ENCODE measurements at regions not wholly inside any gene's neighbourhood (a gene's known extent, or its start where the extent isn't known, plus 50 kb on each side); places are given as distances from the start of the nearest gene placed in this dataset.

DNA sequence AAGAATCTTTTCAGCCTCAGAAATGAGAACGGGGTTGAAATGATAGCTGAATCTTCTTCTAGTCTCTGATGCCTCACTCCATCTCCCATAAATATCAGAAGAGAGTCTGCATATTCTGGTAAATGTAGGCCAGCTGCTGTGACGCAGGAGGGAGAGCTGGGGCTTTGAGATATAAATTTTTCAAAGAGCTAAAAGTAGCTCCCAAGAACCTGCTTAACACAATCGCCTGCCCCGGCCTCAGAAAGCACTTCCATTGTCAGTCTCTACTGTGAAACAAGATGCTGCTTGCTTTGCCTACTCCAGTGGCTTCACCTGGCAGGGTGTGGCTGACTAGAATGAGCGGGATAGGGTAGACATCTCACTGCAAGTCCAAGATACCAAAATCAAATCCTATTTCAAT is 105.0 kb upstream of the CCDC150 start:
- H3K79me2 ChIP-seq (ENCODE audit: insufficient read depth, low read length): no peaks in the 10 kb centered on the region
- no peak overlapping the region for H2BK12ac ChIP-seq (ENCODE audit: insufficient read length, low read depth, low read length)
- H2BK15ac ChIP-seq (ENCODE audit: low read depth, low read length): no peak overlapping the region
- no peak overlapping the region for H4K5ac ChIP-seq (ENCODE audit: insufficient read length, low read depth, low read length)
- no peak for DNase-seq
- no peak overlapping the region for H3K4me3 Mint-ChIP-seq
- H2BK5ac ChIP-seq (ENCODE audit: insufficient read length, low read length): no peak overlapping the region
- peaks cover 8 to 14% of the 10 kb centered on the region in 2 experiments for H3K4me1 Mint-ChIP-seq
- no peaks in the 10 kb centered on the region for H4K20me1 ChIP-seq (ENCODE audit: control insufficient read depth, insufficient read depth, insufficient read length)
- no peak overlapping the region for H3K18ac ChIP-seq (ENCODE audit: insufficient read length, low read depth, low read length)
- no peak overlapping the region for H2BK120ac ChIP-seq (ENCODE audit: low read depth, low read length, poor library complexity, severe bottlenecking)
- no peaks in the 10 kb centered on the region for H3K23me2 ChIP-seq (ENCODE audit: insufficient read length, low read depth, low read length, poor library complexity, severe bottlenecking)
- H3K4me2 ChIP-seq (ENCODE audit: insufficient read depth, insufficient read length, low read length): no peak overlapping the region
- H3K36me3 Mint-ChIP-seq (ENCODE audit: insufficient read depth in 1 of 3, low read depth in 3 of 3): no peaks in the 10 kb centered on the region
- H3K27ac ChIP-seq (ENCODE audit: insufficient read length, low read depth, low read length): no peak overlapping the region
- TF ChIP-seq, protein P1, sequence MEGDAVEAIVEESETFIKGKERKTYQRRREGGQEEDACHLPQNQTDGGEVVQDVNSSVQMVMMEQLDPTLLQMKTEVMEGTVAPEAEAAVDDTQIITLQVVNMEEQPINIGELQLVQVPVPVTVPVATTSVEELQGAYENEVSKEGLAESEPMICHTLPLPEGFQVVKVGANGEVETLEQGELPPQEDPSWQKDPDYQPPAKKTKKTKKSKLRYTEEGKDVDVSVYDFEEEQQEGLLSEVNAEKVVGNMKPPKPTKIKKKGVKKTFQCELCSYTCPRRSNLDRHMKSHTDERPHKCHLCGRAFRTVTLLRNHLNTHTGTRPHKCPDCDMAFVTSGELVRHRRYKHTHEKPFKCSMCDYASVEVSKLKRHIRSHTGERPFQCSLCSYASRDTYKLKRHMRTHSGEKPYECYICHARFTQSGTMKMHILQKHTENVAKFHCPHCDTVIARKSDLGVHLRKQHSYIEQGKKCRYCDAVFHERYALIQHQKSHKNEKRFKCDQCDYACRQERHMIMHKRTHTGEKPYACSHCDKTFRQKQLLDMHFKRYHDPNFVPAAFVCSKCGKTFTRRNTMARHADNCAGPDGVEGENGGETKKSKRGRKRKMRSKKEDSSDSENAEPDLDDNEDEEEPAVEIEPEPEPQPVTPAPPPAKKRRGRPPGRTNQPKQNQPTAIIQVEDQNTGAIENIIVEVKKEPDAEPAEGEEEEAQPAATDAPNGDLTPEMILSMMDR (conservative IDR thresholded peaks at IDR 0.05): no peak
- H4K8ac ChIP-seq (replicated peaks; ENCODE audit: insufficient read length, low read depth, low read length): no peak overlapping the region
- no CpG with 5 or more reads among the region's 5 CpGs for WGBS (ENCODE audit: extremely low coverage, insufficient read length, low lambda C conversion rate)
- no peak overlapping the region for H2AFZ ChIP-seq (ENCODE audit: low read length)
- no peak overlapping the region for H3K23ac ChIP-seq (ENCODE audit: insufficient read length, low read depth, low read length)
- H4K91ac ChIP-seq (ENCODE audit: insufficient read length, low read depth, low read length): no peak overlapping the region
- no peak overlapping the region for H3K4ac ChIP-seq (ENCODE audit: low read depth, low read length)
- no peak overlapping the region for H3K9ac ChIP-seq (ENCODE audit: extremely low read depth, insufficient read length, low read length)
- no peak overlapping the region for H3K27ac Mint-ChIP-seq
- no peaks in the 10 kb centered on the region; the same call in 1 of the 2 replicates for H3K4me1 ChIP-seq (ENCODE audit: insufficient read depth, low read length)
- H3K27me3 ChIP-seq (ENCODE audit: insufficient read depth, low read length): no peaks in the 10 kb centered on the region
- no peak overlapping the region for H3K56ac ChIP-seq (ENCODE audit: insufficient read length, low read depth, low read length)
- no peaks in the 10 kb centered on the region for H3K9me3 ChIP-seq (ENCODE audit: control insufficient read depth, low read depth, low read length)
- H3K14ac ChIP-seq (ENCODE audit: insufficient read depth, low read length): no peak overlapping the region
- H2BK20ac ChIP-seq (ENCODE audit: low read depth, low read length, poor library complexity, severe bottlenecking): no peak overlapping the region
- no peaks in the 10 kb centered on the region for H3K27me3 Mint-ChIP-seq (ENCODE audit: low read depth)
- no peak overlapping the region for H2AK5ac ChIP-seq (ENCODE audit: insufficient read length, low read length)
- H3K79me1 ChIP-seq (ENCODE audit: insufficient read depth, low read depth, low read length, poor library complexity, severe bottlenecking): no peaks in the 10 kb centered on the region
- H3T11ph ChIP-seq (ENCODE audit: low read length): no peak overlapping the region
- no peaks in the 10 kb centered on the region for H3K9me3 Mint-ChIP-seq

Measured in H9 (cell line).